ENCODE measurements at regions not wholly inside any gene's neighbourhood (a gene's known extent, or its start where the extent isn't known, plus 50 kb on each side); places are given as distances from the start of the nearest gene placed in this dataset.

DNA sequence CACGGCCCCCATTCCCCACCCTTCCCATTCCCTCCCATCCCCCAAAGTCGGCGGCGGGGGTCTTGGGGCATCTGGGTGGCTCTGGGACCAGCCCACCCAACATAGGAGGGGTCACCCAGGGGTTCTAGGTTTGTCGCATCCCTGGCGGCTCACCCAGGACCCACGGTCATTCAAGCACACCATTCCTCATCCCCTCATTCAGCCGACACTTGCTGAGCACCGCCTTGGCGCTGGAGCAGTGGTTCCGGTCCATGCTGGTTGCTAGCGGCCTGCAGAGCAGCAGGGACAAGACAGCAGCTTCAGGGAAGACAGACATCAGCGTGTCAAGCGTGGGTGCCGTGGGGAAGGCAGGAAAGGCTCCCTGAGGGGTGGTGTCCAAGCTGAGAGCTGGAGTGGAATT lies 50.5 kb upstream of the OTOS start:
- TF ChIP-seq, protein P1, sequence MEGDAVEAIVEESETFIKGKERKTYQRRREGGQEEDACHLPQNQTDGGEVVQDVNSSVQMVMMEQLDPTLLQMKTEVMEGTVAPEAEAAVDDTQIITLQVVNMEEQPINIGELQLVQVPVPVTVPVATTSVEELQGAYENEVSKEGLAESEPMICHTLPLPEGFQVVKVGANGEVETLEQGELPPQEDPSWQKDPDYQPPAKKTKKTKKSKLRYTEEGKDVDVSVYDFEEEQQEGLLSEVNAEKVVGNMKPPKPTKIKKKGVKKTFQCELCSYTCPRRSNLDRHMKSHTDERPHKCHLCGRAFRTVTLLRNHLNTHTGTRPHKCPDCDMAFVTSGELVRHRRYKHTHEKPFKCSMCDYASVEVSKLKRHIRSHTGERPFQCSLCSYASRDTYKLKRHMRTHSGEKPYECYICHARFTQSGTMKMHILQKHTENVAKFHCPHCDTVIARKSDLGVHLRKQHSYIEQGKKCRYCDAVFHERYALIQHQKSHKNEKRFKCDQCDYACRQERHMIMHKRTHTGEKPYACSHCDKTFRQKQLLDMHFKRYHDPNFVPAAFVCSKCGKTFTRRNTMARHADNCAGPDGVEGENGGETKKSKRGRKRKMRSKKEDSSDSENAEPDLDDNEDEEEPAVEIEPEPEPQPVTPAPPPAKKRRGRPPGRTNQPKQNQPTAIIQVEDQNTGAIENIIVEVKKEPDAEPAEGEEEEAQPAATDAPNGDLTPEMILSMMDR (conservative IDR thresholded peaks at IDR 0.05 in 1 of 2, IDR thresholded peaks at IDR 0.05 in 1 of 2; ENCODE audit: low read depth in 1 of 2, low read length in 2 of 2), result no peak
- TF ChIP-seq EZH2 (IDR thresholded peaks at IDR 0.05; ENCODE audit: low read length, missing control alignments), result no peak
